Trophoblast cell (in vitro differentiated cells and primary cell): ENCODE measurements at regions not wholly inside any gene's neighbourhood (a gene's known extent, or its start where the extent isn't known, plus 50 kb on each side); places are given as distances from the start of the nearest gene placed in this dataset.
"Not testable (repeated sequence)": the region's sequence is repeated elsewhere in the genome, so short reads cannot be mapped to it uniquely, and the experiment has no call there.

Source experiments
- DNase-seq, 2 donors: peaks; one replicate each; pipeline ENCODE4 v3.0.0-alpha.2; 2016
- H2AFZ ChIP-seq: 2 replicates; pipeline ENCODE4 v1.6.1; 2013; ENCODE audit warnings: low read length, moderate library complexity, mild to moderate bottlenecking; ENCODE audit not compliant: insufficient read depth, poor library complexity
- H2AK5ac ChIP-seq: 2 replicates; pipeline ENCODE4 v1.6.1; 2013; ENCODE audit warnings: mild to moderate bottlenecking, low read length
- H2BK120ac ChIP-seq: 2 replicates; pipeline ENCODE4 v1.6.1; 2013; ENCODE audit warnings: low read length, mild to moderate bottlenecking, moderate library complexity; ENCODE audit not compliant: insufficient read depth, poor library complexity
- H2BK12ac ChIP-seq: 2 replicates; pipeline ENCODE4 v1.6.1; 2013; ENCODE audit warnings: mild to moderate bottlenecking, low read length, moderate library complexity
- H2BK5ac ChIP-seq: 2 replicates; pipeline ENCODE4 v1.6.1; 2013; ENCODE audit warnings: low read length, low read depth, moderate library complexity, mild to moderate bottlenecking; ENCODE audit not compliant: poor library complexity
- H3K14ac ChIP-seq: 2 replicates; pipeline ENCODE4 v1.6.1; 2013; ENCODE audit warnings: mild to moderate bottlenecking, low read length
- H3K18ac ChIP-seq: 2 replicates; pipeline ENCODE4 v1.6.1; 2013; ENCODE audit warnings: mild to moderate bottlenecking, low read length
- H3K23ac ChIP-seq: 2 replicates; pipeline ENCODE4 v1.6.1; 2013; ENCODE audit warnings: low read length
- H3K27ac ChIP-seq: 2 replicates; pipeline ENCODE4 v1.5.1; 2013; ENCODE audit warnings: low read depth, mild to moderate bottlenecking, inconsistent platforms, low read length, moderate library complexity
- H3K27me3 ChIP-seq: 2 replicates; pipeline ENCODE4 v1.6.1; 2013; ENCODE audit warnings: inconsistent platforms, mild to moderate bottlenecking, low read length, moderate library complexity; ENCODE audit not compliant: insufficient read depth
- H3K36me3 ChIP-seq, 2 experiments: 1 replicate in 1 of 2; 2 replicates in 1 of 2; pipeline ENCODE4 v1.6.1; 2013; ENCODE audit warnings: low read length in 2 of 2, mild to moderate bottlenecking in 2 of 2, moderate library complexity in 1 of 2; ENCODE audit not compliant: insufficient read depth in 2 of 2, control insufficient read depth in 1 of 2
- H3K4ac ChIP-seq: 2 replicates; pipeline ENCODE4 v1.6.1; 2013; ENCODE audit warnings: low read depth, mild to moderate bottlenecking, low read length, moderate library complexity
- H3K4me1 ChIP-seq, 2 experiments: 1 replicate in 1 of 2; 2 replicates in 1 of 2; pipeline ENCODE4 v1.6.1; 2013; ENCODE audit warnings: low read length in 2 of 2, mild to moderate bottlenecking in 2 of 2, moderate library complexity in 1 of 2; ENCODE audit not compliant: insufficient read depth in 2 of 2, control insufficient read depth in 1 of 2
- H3K4me2 ChIP-seq: 2 replicates; pipeline ENCODE4 v1.6.1; 2013; ENCODE audit warnings: inconsistent platforms, mild to moderate bottlenecking, low read length, moderate library complexity
- H3K4me3 ChIP-seq: 2 replicates; pipeline ENCODE4 v1.5.1; 2013; ENCODE audit warnings: mild to moderate bottlenecking, low read depth, low read length, inconsistent platforms
- H3K79me1 ChIP-seq: one replicate; pipeline ENCODE4 v1.6.1; 2013; ENCODE audit warnings: low read length
- H3K79me2 ChIP-seq: 2 replicates; pipeline ENCODE4 v1.6.1; 2013; ENCODE audit warnings: low read length, mild to moderate bottlenecking; ENCODE audit not compliant: control insufficient read depth, insufficient read depth, poor library complexity
- H3K9ac ChIP-seq: 2 replicates; pipeline ENCODE4 v1.6.1; 2013; ENCODE audit warnings: mild to moderate bottlenecking, low read length
- H3K9me3 ChIP-seq: 2 replicates; pipeline ENCODE4 v1.6.1; 2013; ENCODE audit warnings: low read depth, mild to moderate bottlenecking, control low read depth, inconsistent platforms, low read length; ENCODE audit not compliant: insufficient read depth
- H4K12ac ChIP-seq: 2 replicates; pipeline ENCODE4 v1.6.1; 2013; ENCODE audit warnings: low read depth, mild to moderate bottlenecking, low read length, moderate library complexity
- H4K8ac ChIP-seq: 2 replicates; pipeline ENCODE4 v1.6.1; 2013; ENCODE audit warnings: low read depth, mild to moderate bottlenecking, low read length, moderate library complexity
- H4K91ac ChIP-seq: one replicate; pipeline ENCODE4 v1.6.1; 2013; ENCODE audit warnings: low read depth, mild to moderate bottlenecking, low read length, moderate library complexity
- WGBS: extraction: QIAGEN DNeasy Blood & Tissue Kit; methylation state at CpG from one replicate; pipeline ENCODE4 v1.1.7; 2013; ENCODE audit warnings: missing lambda C conversion rate; ENCODE audit not compliant: insufficient read length, insufficient coverage; ENCODE audit errors: extremely low coverage; 5-methylcytosine and 5-hydroxymethylcytosine counted together

GRCh38 chr4:71872767-71873415 is 89.0 kb upstream of the GC start:
- DNase-seq: peak; percentile 5 to 73
- H3K23ac ChIP-seq: no peak overlapping the region
- no peaks in the 10 kb centered on the region for H3K36me3 ChIP-seq
- no peak overlapping the region for H2BK12ac ChIP-seq
- H3K4ac ChIP-seq: no peak overlapping the region
- H3K79me2 ChIP-seq: no peaks in the 10 kb centered on the region
- H2AFZ ChIP-seq: no peak overlapping the region
- no peak overlapping the region for H3K9ac ChIP-seq
- no peaks in the 10 kb centered on the region for H3K27me3 ChIP-seq
- no peak overlapping the region for H3K4me2 ChIP-seq
- no peak overlapping the region for H2BK5ac ChIP-seq
- no peak overlapping the region for H4K8ac ChIP-seq
- H4K91ac ChIP-seq: no peak overlapping the region
- H3K4me3 ChIP-seq: no peak overlapping the region
- no peak overlapping the region for H2AK5ac ChIP-seq
- no peak overlapping the region for H3K27ac ChIP-seq
- no peak overlapping the region for H2BK120ac ChIP-seq
- no peak overlapping the region for H3K18ac ChIP-seq
- H3K79me1 ChIP-seq: no peaks in the 10 kb centered on the region
- WGBS: no CpG with 5 or more reads among the region's 4 CpGs
- H3K4me1 ChIP-seq: no peaks in the 10 kb centered on the region
- H3K14ac ChIP-seq: no peak overlapping the region
- no peaks in the 10 kb centered on the region for H3K9me3 ChIP-seq
- no peak overlapping the region for H4K12ac ChIP-seq

- no peak overlapping the region for H3K18ac ChIP-seq
- no peak overlapping the region for H2BK120ac ChIP-seq
- H3K23ac ChIP-seq: no peak overlapping the region
- no peak for DNase-seq
- H2BK12ac ChIP-seq: no peak overlapping the region
- H3K27ac ChIP-seq: no peak overlapping the region
- no peak overlapping the region for H4K8ac ChIP-seq
- no peak overlapping the region for H3K4me2 ChIP-seq
- no peaks in the 10 kb centered on the region for H3K27me3 ChIP-seq
- no peaks in the 10 kb centered on the region for H3K79me2 ChIP-seq
- H3K36me3 ChIP-seq: no peaks in the 10 kb centered on the region
- H3K79me1 ChIP-seq: peaks cover 1% of the 10 kb centered on the region
- H3K4ac ChIP-seq: no peak overlapping the region
- peaks cover 0 to 2% of the 10 kb centered on the region in 2 experiments for H3K4me1 ChIP-seq
- H2AK5ac ChIP-seq: no peak overlapping the region
- H3K4me3 ChIP-seq: no peak overlapping the region
- H3K9me3 ChIP-seq: no peaks in the 10 kb centered on the region
- no peak overlapping the region for H3K9ac ChIP-seq
- H2BK5ac ChIP-seq: no peak overlapping the region
- no CpG with 5 or more reads among the region's 2 CpGs for WGBS
- H4K91ac ChIP-seq: no peak overlapping the region
- H4K12ac ChIP-seq: no peak overlapping the region
- no peak overlapping the region for H3K14ac ChIP-seq
- H2AFZ ChIP-seq: no peak overlapping the region
Measured at GRCh38 chr4:71878376-71878775, 94.5 kb upstream of the GC start.

- H3K4me3 ChIP-seq: no peak overlapping the region
Measured at GRCh38 chr4:71882113-71882841, 98.4 kb upstream of the GC start.

GRCh38 chr4:71900366-71900765 is 116.5 kb upstream of the GC start:
- H3K27ac ChIP-seq, H2AK5ac ChIP-seq, H3K36me3 ChIP-seq, H2AFZ ChIP-seq, H3K79me2 ChIP-seq, H2BK12ac ChIP-seq, H4K8ac ChIP-seq, H3K23ac ChIP-seq, H3K14ac ChIP-seq, H2BK120ac ChIP-seq, H2BK5ac ChIP-seq, H3K4ac ChIP-seq, H4K91ac ChIP-seq, H3K9me3 ChIP-seq, H3K79me1 ChIP-seq, H3K4me2 ChIP-seq, DNase-seq, H3K4me1 ChIP-seq, H3K4me3 ChIP-seq, H4K12ac ChIP-seq, H3K9ac ChIP-seq, H3K27me3 ChIP-seq, H3K18ac ChIP-seq: not testable (repeated sequence)
- WGBS: no CpG with 5 or more reads among the region's 5 CpGs

More at GRCh38 chr4:71882113-71882841, 98.4 kb upstream of the GC start:
- H3K79me1 ChIP-seq: peaks cover 1% of the 10 kb centered on the region
- H2BK12ac ChIP-seq: no peak overlapping the region
- no peak overlapping the region for H3K4me2 ChIP-seq
- no peak overlapping the region for H3K4ac ChIP-seq
- H2AK5ac ChIP-seq: no peak overlapping the region
- H3K4me1 ChIP-seq: peaks cover 0 to 2% of the 10 kb centered on the region in 2 experiments
- H3K27me3 ChIP-seq: no peaks in the 10 kb centered on the region
- no peak overlapping the region for H3K18ac ChIP-seq
- H2BK5ac ChIP-seq: no peak overlapping the region
- no peak overlapping the region for H3K23ac ChIP-seq
- H4K91ac ChIP-seq: no peak overlapping the region
- no peak overlapping the region for H4K8ac ChIP-seq
- no peak overlapping the region for H4K12ac ChIP-seq
- no peaks in the 10 kb centered on the region for H3K9me3 ChIP-seq
- WGBS: no CpG with 5 or more reads among the region's 6 CpGs
- H2AFZ ChIP-seq: no peak overlapping the region
- H3K36me3 ChIP-seq: no peaks in the 10 kb centered on the region
- no peak overlapping the region for H3K14ac ChIP-seq
- no peak overlapping the region for H3K27ac ChIP-seq
- no peak overlapping the region for H2BK120ac ChIP-seq
- DNase-seq: peak; percentile 52 to 73
- H3K79me2 ChIP-seq: no peaks in the 10 kb centered on the region
- no peak overlapping the region for H3K9ac ChIP-seq
